ENCODE measurements at regions not wholly inside any gene's neighbourhood (a gene's known extent, or its start where the extent isn't known, plus 50 kb on each side); places are given as distances from the start of the nearest gene placed in this dataset.

GRCh38 chr7:36096460-36097095, 56.5 kb upstream of the EEPD1 start:
- no peak for DNase-seq (ENCODE audit: low read depth in 3 of 3)

GRCh38 chr7:36098096-36098495, 55.0 kb upstream of the EEPD1 start:
- DNase-seq (ENCODE audit: low read depth in 3 of 3) = no peak

- no peak for DNase-seq (ENCODE audit: low read depth in 3 of 3)
Observed at GRCh38 chr7:36100226-36100625, 52.8 kb upstream of the EEPD1 start.

GRCh38 chr7:36100634-36101033, 52.4 kb upstream of the EEPD1 start:
- no peak for DNase-seq (ENCODE audit: low read depth in 3 of 3)

Data from stimulated activated CD4-positive, alpha-beta T cell treated with anti-CD3 and anti-CD28 coated beads, TNF-alpha, amount 100 ng/mL, for 4 hours (primary cell).